GM10266 (cell line): ENCODE measurements at regions not wholly inside any gene's neighbourhood (a gene's known extent, or its start where the extent isn't known, plus 50 kb on each side); places are given as distances from the start of the nearest gene placed in this dataset.
"Not testable (repeated sequence)": the region's sequence is repeated elsewhere in the genome, so short reads cannot be mapped to it uniquely, and the experiment has no call there.

Experiments used
- DNase-seq: peaks from one replicate; pipeline ENCODE4 v3.0.0; 2012; ENCODE audit errors: extremely low spot score
- CTCF ChIP-seq: IDR thresholded peaks from 2 replicates; pipeline ENCODE4 v1.5.1; 2012; ENCODE audit warnings: mild to moderate bottlenecking, low read depth; ENCODE audit not compliant: control insufficient read depth, insufficient read depth; ENCODE audit errors: missing control alignments

GRCh38 chr12:27864521-27864920, 84.5 kb upstream of the MANSC4 start:
- no peak for DNase-seq

GRCh38 chr12:27863839-27864238, 83.8 kb upstream of the MANSC4 start:
- no peak for TF ChIP-seq CTCF

More at GRCh38 chr12:27864521-27864920, 84.5 kb upstream of the MANSC4 start:
- TF ChIP-seq CTCF, result no peak

GRCh38 chr12:27861428-27862167, 81.6 kb upstream of the MANSC4 start:
- no peak for TF ChIP-seq CTCF
- no peak for DNase-seq

More at GRCh38 chr12:27863839-27864238, 83.8 kb upstream of the MANSC4 start:
- DNase-seq, result no peak

- DNase-seq, result no peak
- TF ChIP-seq CTCF, result no peak
Observed at GRCh38 chr12:27859648-27860047, 79.6 kb upstream of the MANSC4 start.

GRCh38 chr12:27857006-27857405, 77.0 kb upstream of the MANSC4 start:
- not testable (repeated sequence) for DNase-seq

- no peak for DNase-seq
- no peak for TF ChIP-seq CTCF
Observed at GRCh38 chr12:27852742-27853141, 72.7 kb upstream of the MANSC4 start.
